B cell (primary cell): ENCODE measurements at regions not wholly inside any gene's neighbourhood (a gene's known extent, or its start where the extent isn't known, plus 50 kb on each side); places are given as distances from the start of the nearest gene placed in this dataset.

Experiments
- ATAC-seq: fragments of 200-7000 bp; cut with Tn5 transposase; one replicate; pipeline ENCODE4 v1.10.0; 2021; ENCODE audit warnings: low read depth, mild to moderate bottlenecking, moderate number of reproducible peaks, moderate library complexity
- CTCF ChIA-PET: fragments of 350-600 bp; sonication (Branson Sonifier 250); formaldehyde crosslinking; loops from one replicate; lab custom pipeline; 2021; ENCODE audit warnings: antibody characterized with exemption, inconsistent platforms; lab: Charles Lee
- POLR2A ChIA-PET: fragments of 350-600 bp; sonication (Branson Sonifier 250); formaldehyde crosslinking; loops from one replicate; lab custom pipeline; 2021; ENCODE audit warnings: antibody characterized with exemption; lab: Charles Lee
- DNase-seq: peaks from one replicate; pipeline ENCODE4 v3.0.0; 2013
- H2AFZ ChIP-seq: 2 replicates; pipeline ENCODE4 v1.6.1; 2012; ENCODE audit warnings: mild to moderate bottlenecking, low read depth, low read length; ENCODE audit not compliant: insufficient read depth, poor library complexity, severe bottlenecking
- H3K27ac ChIP-seq, 2 donors: 1 replicate in 1 of 2; 2 replicates in 1 of 2; pipeline ENCODE4 v1.5.1; 2012 to 2013; ENCODE audit warnings: low read length in 2 of 2, mild to moderate bottlenecking in 2 of 2, moderate library complexity in 1 of 2
- H3K27me3 ChIP-seq, 4 experiments: fragments of 200-600 bp in 1 of 4; sonication (generic) in 1 of 4; replicated peaks in 1 of 4; 1 replicate in 2 of 4; 2 replicates in 2 of 4; pipeline versions ENCODE4 v1.6.1 to v1.7.0; 2013 to 2016; ENCODE audit warnings: low read length in 3 of 4, mild to moderate bottlenecking in 2 of 4, mixed read lengths in 1 of 4, moderate library complexity in 1 of 4; ENCODE audit not compliant: insufficient read depth in 4 of 4, control insufficient read depth in 3 of 4; ENCODE audit errors: control extremely low read depth in 1 of 4
- H3K36me3 ChIP-seq, 2 experiments: replicated peaks in 1 of 2; 1 replicate in 1 of 2; 2 replicates in 1 of 2; pipeline versions ENCODE4 v1.6.1 to v1.7.1; 2013; ENCODE audit warnings: low read length in 1 of 2; ENCODE audit not compliant: insufficient read depth in 2 of 2, control insufficient read depth in 1 of 2; ENCODE audit errors: control extremely low read depth in 1 of 2, extremely low read depth in 1 of 2
- H3K4me1 ChIP-seq, 2 donors: fragments of 200-600 bp in 1 of 2; sonication (generic) in 1 of 2; 1 replicate in 1 of 2; 2 replicates in 1 of 2; pipeline versions ENCODE4 v1.5.1 to v1.6.1; 2013 to 2017; ENCODE audit warnings: low read length in 2 of 2; ENCODE audit not compliant: control insufficient read depth in 2 of 2, insufficient read depth in 2 of 2
- H3K4me2 ChIP-seq: replicated peaks from 2 replicates; pipeline ENCODE3; 2012; ENCODE audit warnings: mild to moderate bottlenecking, low read depth, low read length; ENCODE audit not compliant: poor library complexity, severe bottlenecking
- H3K4me3 ChIP-seq, 5 experiments: fragments of 200-600 bp in 1 of 5; sonication (generic) in 1 of 5; 1 replicate in 3 of 5; 2 replicates in 2 of 5; pipeline versions ENCODE4 v1.5.1 to v1.7.0; 2011 to 2016; ENCODE audit warnings: low read length in 4 of 5, mild to moderate bottlenecking in 4 of 5, low read depth in 2 of 5, control low read depth in 1 of 5, moderate library complexity in 1 of 5; ENCODE audit not compliant: insufficient read depth in 1 of 5; ENCODE audit errors: control extremely low read depth in 1 of 5, extremely low read depth in 1 of 5
- H3K79me2 ChIP-seq: fragments of 200-600 bp; sonication (generic); one replicate; pipeline ENCODE4 v1.6.0; 2016; ENCODE audit warnings: low read length; ENCODE audit not compliant: control insufficient read depth, insufficient read depth
- H3K9ac ChIP-seq: fragments of 200-600 bp; sonication (generic); 2 replicates; pipeline ENCODE4 v1.6.1; 2017; ENCODE audit warnings: mild to moderate bottlenecking, low read length, moderate library complexity
- H3K9me3 ChIP-seq, 3 donors: one replicate each; pipeline versions ENCODE4 v1.6.1 to v1.7.1; 2013; ENCODE audit warnings: low read length in 2 of 3; ENCODE audit not compliant: control insufficient read depth in 2 of 3, insufficient read depth in 1 of 3; ENCODE audit errors: control extremely low read depth in 1 of 3
- H4K20me1 ChIP-seq: 2 replicates; pipeline ENCODE4 v1.6.0; 2012; ENCODE audit warnings: mild to moderate bottlenecking, low read length; ENCODE audit not compliant: insufficient read depth, control insufficient read depth, poor library complexity, severe bottlenecking
- H3K27ac Mint-ChIP-seq: one replicate; pipeline ENCODE4 v1.8.0; 2021; ENCODE audit warnings: mixed read lengths
- H3K27me3 Mint-ChIP-seq: one replicate; pipeline ENCODE4 v1.8.0; 2021; ENCODE audit warnings: mixed read lengths
- H3K4me1 Mint-ChIP-seq: one replicate; pipeline ENCODE4 v1.8.0; 2021; ENCODE audit warnings: mixed read lengths
- H3K4me3 Mint-ChIP-seq: one replicate; pipeline ENCODE4 v1.8.0; 2021; ENCODE audit warnings: mixed read lengths
- H3K9me3 Mint-ChIP-seq: one replicate; pipeline ENCODE4 v1.8.0; 2022; ENCODE audit warnings: mixed read lengths; ENCODE audit not compliant: insufficient read depth
- EZH2 ChIP-seq: IDR thresholded peaks from 2 replicates; pipeline ENCODE4 v1.6.1; 2012; ENCODE audit warnings: borderline replicate concordance, low read depth, mild to moderate bottlenecking, moderate library complexity, low read length; ENCODE audit not compliant: insufficient read depth, poor library complexity, severe bottlenecking
- WGBS: methylation state at CpG from one replicate; pipeline ENCODE4 v1.1.5; 2013; ENCODE audit warnings: missing lambda C conversion rate; ENCODE audit not compliant: insufficient coverage; 5-methylcytosine and 5-hydroxymethylcytosine counted together
- intact Hi-C: fragments of 100-400 bp; cut with micrococcal nuclease; formaldehyde crosslinking; loops from one replicate; pipeline ENCODE4 v1.10.0; 2022
- TF ChIP-seq, protein P1 (sequence below): fragments of 200-600 bp; IDR thresholded peaks from one replicate; pipeline ENCODE4 v1.8.0; 2022; ENCODE audit warnings: antibody characterized with exemption, mild to moderate bottlenecking

DNA sequence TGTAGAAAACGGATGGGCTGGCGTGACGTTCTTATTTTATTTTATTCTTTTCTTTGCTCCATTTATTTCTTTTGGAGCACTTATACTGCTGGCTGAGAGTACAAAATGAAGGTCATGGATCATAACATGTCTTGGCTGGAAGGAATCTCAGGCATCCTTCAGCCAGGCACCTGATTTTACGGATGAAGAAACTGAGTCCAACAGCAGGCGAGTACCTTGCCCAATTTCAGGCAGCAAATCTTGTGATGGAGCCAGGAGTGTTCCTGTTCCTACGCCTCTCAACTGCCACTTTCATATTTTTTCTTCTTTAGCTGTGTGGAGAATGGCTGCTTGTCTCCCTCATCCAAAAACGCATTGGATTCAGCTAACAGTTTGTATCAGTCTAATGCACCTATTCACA lies 332.1 kb upstream of the IGFBP7 start:
- H3K27ac ChIP-seq, result no peak overlapping the region
- H3K9ac ChIP-seq, result no peak overlapping the region
- Mint-ChIP-seq H3K27ac (no peak overlapping the region), H3K27me3 (no peaks in the 10 kb centered on the region), H3K4me3 (no peak overlapping the region), H3K4me1 (no peaks in the 10 kb centered on the region), H3K9me3 (no peaks in the 10 kb centered on the region)
- no peak overlapping the region for H3K4me3 ChIP-seq
- H4K20me1 ChIP-seq, result no peaks in the 10 kb centered on the region
- H3K4me2 ChIP-seq, result no peak overlapping the region
- no peaks in the 10 kb centered on the region for H3K36me3 ChIP-seq
- intact Hi-C loops, result no loop called here
- TF ChIP-seq, protein P1, sequence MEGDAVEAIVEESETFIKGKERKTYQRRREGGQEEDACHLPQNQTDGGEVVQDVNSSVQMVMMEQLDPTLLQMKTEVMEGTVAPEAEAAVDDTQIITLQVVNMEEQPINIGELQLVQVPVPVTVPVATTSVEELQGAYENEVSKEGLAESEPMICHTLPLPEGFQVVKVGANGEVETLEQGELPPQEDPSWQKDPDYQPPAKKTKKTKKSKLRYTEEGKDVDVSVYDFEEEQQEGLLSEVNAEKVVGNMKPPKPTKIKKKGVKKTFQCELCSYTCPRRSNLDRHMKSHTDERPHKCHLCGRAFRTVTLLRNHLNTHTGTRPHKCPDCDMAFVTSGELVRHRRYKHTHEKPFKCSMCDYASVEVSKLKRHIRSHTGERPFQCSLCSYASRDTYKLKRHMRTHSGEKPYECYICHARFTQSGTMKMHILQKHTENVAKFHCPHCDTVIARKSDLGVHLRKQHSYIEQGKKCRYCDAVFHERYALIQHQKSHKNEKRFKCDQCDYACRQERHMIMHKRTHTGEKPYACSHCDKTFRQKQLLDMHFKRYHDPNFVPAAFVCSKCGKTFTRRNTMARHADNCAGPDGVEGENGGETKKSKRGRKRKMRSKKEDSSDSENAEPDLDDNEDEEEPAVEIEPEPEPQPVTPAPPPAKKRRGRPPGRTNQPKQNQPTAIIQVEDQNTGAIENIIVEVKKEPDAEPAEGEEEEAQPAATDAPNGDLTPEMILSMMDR, result no peak
- TF ChIP-seq EZH2, result no peak
- no peaks in the 10 kb centered on the region for H3K27me3 ChIP-seq
- H3K79me2 ChIP-seq, result no peaks in the 10 kb centered on the region
- no peaks in the 10 kb centered on the region for H3K4me1 ChIP-seq
- H2AFZ ChIP-seq, result no peak overlapping the region
- ATAC-seq (no peak), DNase-seq (no peak)
- 92% methylated on average over 2 of the region's 7 CpGs for WGBS
- CTCF ChIA-PET, result no interaction called here
- peaks cover 0 to 7% (median 0%) of the 10 kb centered on the region in 3 donors for H3K9me3 ChIP-seq
- POLR2A ChIA-PET, result no interaction called here

DNA sequence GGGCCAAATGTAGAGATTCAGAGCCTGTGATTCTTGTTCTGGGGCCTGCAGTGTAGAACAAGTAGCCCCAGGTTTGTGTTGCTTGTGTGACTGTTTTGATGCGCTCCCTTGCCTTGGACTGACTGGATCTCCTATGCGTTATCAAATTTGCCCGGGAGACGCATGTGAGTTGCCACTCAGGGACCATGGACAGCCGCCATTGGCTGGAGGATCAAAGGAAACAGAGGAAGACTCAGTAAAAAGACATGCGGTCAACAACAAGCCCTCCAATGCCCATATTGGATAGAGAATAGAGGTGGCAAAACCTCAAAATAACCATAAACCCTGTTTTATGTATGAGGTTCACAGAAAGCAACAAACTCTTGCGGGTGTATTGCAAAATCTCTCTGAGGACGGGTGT lies 327.5 kb upstream of the IGFBP7 start:
- Histone ChIP-seq H3K4me2 (no peak overlapping the region), H3K36me3 (no peaks in the 10 kb centered on the region), H3K27me3 (no peaks in the 10 kb centered on the region), H3K4me1 (no peaks in the 10 kb centered on the region), H3K79me2 (no peaks in the 10 kb centered on the region), H4K20me1 (no peaks in the 10 kb centered on the region), H3K9me3 (peaks cover 0 to 4% (median 0%) of the 10 kb centered on the region in 3 donors), H3K27ac (no peak overlapping the region), H3K4me3 (no peak overlapping the region), H3K9ac (no peak overlapping the region), H2AFZ (no peak overlapping the region)
- 92% methylated on average over 2 of the region's 8 CpGs for WGBS
- Mint-ChIP-seq H3K4me1 (no peaks in the 10 kb centered on the region), H3K27me3 (no peaks in the 10 kb centered on the region), H3K27ac (no peak overlapping the region), H3K9me3 (no peaks in the 10 kb centered on the region), H3K4me3 (no peak overlapping the region)
- POLR2A ChIA-PET, result no interaction called here
- CTCF ChIA-PET, result no interaction called here
- DNase-seq (no peak), ATAC-seq (no peak)
- intact Hi-C loops, result no loop called here
- TF ChIP-seq, protein P1, result no peak
- TF ChIP-seq EZH2, result no peak
